NCI-H510A (cell line): ENCODE measurements at regions not wholly inside any gene's neighbourhood (a gene's known extent, or its start where the extent isn't known, plus 50 kb on each side); places are given as distances from the start of the nearest gene placed in this dataset.
"Not testable (repeated sequence)": the region's sequence is repeated elsewhere in the genome, so short reads cannot be mapped to it uniquely, and the experiment has no call there.

Source experiments
- DNase-seq: peaks from one replicate; lab custom pipeline; 2025; lab: John Stamatoyannopoulos, UW

DNA sequence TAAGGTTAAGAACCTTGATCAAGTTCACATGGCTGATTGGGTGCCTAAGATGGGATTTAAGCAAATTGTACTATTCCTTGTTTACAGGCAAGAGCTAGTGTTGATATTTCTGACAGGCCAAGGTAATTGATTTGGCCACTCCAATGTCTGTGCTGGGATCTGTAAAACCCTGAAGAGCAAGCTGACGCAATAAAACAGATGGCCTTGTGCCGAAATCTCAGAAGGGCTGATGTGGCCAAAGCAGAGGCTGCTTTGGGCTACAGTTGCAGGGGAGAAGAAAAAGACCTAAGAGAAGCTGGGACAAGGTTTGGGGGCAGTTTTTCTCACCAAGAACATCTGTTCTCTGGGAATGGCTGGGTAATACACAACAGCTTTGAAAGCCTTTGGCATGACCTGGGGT, 463.2 kb upstream of the ZNF608 start:
- DNase-seq, result no peak

- DNase-seq, result no peak
These were observed 464.0 kb upstream of the ZNF608 start for GRCh38 chr5:125210242-125210947.

GRCh38 chr5:125214080-125214479, 467.6 kb upstream of the ZNF608 start:
- DNase-seq, result no peak

GRCh38 chr5:125215593-125215992, 469.2 kb upstream of the ZNF608 start:
- no peak for DNase-seq

DNA sequence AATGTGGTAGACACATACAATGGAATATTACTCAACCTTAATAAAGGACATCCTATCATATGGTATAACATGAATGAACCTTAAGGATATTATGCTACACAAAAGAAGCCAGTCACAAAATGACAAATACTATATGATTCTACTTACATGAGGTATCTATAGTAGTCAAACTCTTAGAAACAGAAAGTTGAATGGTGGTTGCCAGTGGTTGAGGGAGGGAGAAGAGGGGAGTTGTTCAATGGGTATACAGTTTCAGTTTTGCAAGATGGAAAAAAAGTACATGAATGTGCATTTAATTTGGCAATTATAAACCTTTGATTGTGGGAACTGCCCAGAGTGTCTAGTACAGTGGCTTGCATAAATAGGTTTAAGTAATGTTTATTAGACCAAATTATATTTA, 473.3 kb upstream of the ZNF608 start:
- DNase-seq, result no peak

DNA sequence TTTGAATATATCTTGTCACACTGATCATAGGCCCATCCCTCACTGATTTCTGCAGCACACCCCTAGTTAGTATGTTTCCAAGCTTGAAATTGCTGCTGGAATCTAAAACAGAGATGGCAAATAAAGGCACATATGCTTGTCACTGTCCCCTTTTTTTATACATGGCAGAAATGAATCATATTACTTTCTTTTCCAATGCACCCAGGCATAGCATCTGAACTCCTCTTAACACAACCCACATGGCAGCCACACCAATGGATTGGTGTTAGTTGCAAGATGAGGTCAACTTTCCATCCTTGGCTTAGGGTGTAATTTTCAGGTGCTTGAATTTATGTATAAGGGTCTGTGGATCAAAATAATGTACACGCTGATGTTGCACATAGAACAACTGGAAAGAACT, 473.8 kb upstream of the ZNF608 start:
- DNase-seq, result no peak

DNA sequence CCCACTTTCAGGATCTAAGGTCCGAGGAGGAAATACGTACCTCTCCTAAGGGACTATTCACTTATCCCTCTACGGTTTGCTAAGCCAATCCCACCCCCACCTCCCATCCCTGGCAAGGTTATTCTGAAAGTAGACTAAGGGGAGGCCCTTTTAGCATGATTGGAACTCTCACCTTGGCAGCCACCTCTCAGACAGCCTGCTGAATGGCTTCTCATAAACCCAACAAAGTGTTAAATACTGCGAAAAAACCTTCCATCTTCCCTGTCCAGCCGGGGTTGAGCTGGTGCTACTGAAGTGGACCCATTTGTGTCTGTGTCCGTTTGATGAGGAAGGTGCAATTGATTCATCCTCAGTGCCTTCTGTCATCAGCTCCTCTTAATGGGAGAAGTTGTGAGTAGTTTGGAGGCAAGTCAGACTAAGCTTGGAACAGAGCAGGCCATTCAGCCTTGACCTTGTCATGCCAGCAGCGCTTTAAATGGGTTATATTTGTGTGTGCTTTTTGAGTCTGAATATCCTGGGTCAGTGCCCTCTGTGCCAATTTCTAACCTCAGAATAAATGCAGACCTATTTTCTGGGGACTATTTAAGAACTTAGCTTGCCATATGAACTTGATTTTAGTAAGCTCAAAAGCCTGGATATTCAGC, 476.3 kb upstream of the ZNF608 start:
- DNase-seq, result no peak

DNA sequence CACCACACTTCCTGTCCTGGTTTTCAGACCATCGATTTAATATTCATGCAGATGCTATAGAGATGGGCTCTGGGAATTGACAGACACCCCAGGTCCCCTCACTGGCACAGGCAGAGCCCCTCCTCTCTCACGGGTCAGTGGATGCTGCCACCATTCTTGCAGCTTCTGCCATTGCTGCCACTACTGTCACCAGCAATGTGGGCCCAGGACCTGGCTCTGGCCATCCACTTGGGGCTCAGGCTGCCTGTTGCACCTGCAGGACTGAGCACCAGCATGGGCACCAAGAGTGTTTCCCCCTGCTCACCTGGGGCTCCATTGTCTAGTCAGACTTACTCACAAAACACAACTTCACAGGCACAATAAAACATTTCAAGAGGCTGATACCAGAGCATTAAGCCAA, 479.0 kb upstream of the ZNF608 start:
- no peak for DNase-seq

DNA sequence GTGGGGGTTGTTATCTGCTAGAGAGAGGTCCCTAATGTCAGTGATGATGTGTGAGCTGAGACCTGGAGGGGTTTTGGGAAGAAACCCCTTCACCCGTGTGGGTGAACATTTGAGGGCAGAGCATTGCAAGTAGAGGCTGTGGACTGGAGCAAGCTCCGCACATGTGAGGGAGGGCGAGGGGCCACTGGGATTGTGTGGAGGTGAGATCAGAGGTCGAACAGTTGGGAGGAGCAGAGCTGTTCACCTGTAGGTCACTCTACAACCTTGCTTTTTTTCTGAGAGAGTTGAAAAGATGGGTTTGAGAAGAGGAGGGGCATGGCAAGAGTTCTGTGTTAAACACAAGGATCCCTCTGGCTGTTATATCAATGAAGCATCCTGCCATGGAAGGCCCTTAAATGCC, 480.4 kb upstream of the ZNF608 start:
- DNase-seq, result no peak

- DNase-seq, result no peak
These were observed 481.1 kb upstream of the ZNF608 start for GRCh38 chr5:125227333-125228095.

DNA sequence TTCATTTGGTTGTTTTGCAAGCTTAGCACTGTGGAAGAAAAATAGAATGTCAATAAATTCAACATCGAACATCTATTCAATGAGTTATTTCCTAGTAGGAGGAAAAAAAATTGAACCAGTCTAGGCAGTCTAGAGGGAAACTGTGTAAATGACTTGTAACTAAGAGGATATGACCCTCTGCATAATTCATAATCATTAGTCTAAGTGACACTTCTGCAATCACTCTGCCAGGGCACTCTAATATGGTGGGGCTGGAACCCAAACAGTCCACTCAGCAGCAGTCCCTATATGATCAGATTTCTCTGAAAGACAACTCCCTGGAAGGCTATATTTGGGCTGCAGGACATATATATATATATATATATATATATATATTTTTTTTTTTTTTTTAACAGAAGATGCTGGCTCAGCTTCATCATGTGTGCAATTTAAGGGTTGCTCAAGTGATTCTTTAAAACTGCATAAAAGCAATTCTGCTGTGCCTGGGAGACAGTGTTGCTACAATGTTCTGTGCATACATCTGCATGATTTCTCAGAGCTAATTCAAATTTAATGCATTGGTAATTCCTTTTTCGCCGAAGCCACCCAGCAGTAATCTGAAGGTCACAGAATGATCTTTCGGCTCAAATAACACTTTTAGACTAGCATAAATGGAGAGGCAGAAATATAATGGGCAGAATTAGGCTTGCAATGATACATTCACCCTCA, 482.1 kb upstream of the ZNF608 start:
- no peak for DNase-seq

GRCh38 chr5:125229556-125229955, 483.1 kb upstream of the ZNF608 start:
- DNase-seq, result no peak

GRCh38 chr5:125232779-125233230, 486.4 kb upstream of the ZNF608 start:
- no peak for DNase-seq

- DNase-seq, result no peak
These were observed 487.5 kb upstream of the ZNF608 start for GRCh38 chr5:125233944-125234343.

DNA sequence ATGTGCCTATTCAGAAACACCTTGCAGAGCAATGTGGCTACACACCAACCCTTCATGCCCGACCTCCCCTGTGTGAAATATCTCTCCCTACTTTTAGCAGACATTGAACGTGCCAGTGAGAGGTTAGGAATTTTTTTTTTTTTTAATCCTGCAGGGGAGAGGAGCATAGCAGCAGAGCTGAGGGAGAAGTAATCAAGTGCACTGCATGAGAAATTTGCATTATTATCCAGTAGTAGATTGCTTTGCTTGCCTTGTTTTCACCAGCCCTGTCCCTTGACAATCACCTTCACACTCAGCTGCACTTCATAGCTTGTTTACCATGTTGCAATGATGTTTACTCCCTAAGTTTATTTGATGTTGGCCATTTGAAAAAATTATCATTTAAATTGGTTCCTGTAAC, 489.6 kb upstream of the ZNF608 start:
- no peak for DNase-seq

GRCh38 chr5:125236981-125237380, 490.5 kb upstream of the ZNF608 start:
- no peak for DNase-seq

GRCh38 chr5:125244531-125244930, 498.1 kb upstream of the ZNF608 start:
- no peak for DNase-seq

DNA sequence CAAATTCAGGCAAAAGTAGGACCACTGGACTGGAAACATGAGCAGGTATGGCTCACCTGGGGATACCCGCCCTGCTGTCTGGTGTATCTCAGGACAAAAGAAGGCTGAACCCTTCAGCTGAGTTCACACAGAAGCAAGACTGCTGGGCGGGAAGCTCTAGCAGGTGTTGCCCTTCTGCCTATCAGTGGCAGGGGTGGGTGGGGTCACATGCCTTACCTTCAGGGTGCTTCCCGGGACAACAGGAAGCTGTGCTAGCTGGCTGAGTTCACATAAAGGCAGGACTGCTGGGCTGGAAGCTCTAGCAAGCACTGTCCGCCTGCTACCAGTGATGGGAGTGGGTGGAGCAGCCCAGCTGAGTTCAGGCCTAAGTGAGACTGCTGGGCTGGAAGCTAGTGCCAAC, 498.8 kb upstream of the ZNF608 start:
- DNase-seq, result no peak

GRCh38 chr5:125249400-125249799, 503.0 kb upstream of the ZNF608 start:
- no peak for DNase-seq

DNA sequence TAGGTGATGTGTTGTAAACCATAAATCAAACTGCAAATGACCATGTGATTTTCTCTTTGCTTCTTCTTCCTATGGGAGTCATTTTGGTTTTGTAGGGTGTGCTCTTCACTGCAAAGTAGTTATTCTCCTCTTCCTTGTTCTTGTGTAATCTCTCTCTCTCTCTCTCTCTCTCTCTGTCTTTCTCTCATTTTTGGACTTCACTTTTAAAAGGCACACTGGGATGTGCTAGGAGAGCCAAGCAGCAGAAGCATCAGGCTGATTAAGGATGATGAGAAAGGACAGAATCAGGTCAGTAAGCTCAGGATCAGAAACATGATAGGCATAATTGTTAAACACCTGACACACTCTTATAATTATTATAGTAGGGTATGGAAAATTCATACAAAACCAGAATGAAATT, 505.3 kb upstream of the ZNF608 start:
- no peak for DNase-seq

DNA sequence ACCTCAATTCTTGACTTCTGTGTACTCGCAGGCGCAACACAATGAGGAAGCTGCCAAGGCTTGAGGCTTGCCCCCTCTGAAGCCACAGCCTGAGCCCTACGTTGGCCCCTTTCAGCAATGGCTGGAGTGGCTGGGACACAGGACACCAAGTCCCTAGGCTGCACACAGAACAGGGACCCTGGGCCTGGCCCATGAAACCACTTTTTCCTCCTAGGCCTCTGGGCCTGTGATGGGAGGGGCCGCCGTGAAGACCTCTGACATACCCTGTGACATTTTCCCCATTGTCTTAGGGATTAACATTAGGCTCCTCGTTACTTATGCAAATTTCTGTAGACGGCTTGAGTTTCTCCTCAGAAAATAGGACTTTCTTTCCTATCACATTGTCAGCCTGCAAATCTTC, 507.2 kb upstream of the ZNF608 start:
- not testable (repeated sequence) for DNase-seq

- DNase-seq, result no peak
These were observed 507.8 kb upstream of the ZNF608 start for GRCh38 chr5:125254267-125254666.

DNA sequence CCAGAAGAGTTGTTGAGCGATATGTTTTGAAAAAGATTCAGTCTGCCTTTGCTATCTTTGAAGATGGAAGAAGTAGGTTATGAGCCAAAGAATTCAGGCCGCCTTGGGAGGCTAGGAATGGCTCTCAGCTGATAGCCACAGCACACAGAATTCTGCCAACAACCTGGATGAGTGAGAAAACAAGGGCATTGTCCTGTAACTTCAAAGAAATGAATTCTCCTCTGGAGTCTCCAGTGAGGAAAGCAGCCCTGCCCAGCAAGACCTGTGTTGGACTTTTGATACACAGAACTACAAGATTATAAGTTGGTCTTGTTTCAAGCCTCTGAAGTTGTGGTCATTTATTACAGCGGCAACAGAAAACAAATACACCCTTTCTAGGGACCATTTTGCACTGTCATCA, 509.9 kb upstream of the ZNF608 start:
- DNase-seq, result no peak
